Bronchial epithelial cell (primary cell): ENCODE measurements at regions not wholly inside any gene's neighbourhood (a gene's known extent, or its start where the extent isn't known, plus 50 kb on each side); places are given as distances from the start of the nearest gene placed in this dataset.

Experiments
- DNase-seq: peaks from one replicate; pipeline ENCODE4 v3.0.0-alpha.2; 2010; ENCODE audit warnings: low read depth
- FAIRE-seq: peaks from 2 replicates; lab custom pipeline; 2011; peaks lifted over from hg19 to GRCh38; lab: Jason Lieb, UNC
- H3K27me3 ChIP-seq: 2 replicates; pipeline ENCODE4 v1.5.1; 2011; ENCODE audit warnings: low read length; ENCODE audit not compliant: control insufficient read depth, insufficient read depth
- H3K36me3 ChIP-seq: 2 replicates; pipeline ENCODE4 v1.5.1; 2011; ENCODE audit warnings: low read length; ENCODE audit not compliant: control insufficient read depth, insufficient read depth
- H3K4me3 ChIP-seq: 2 replicates; pipeline ENCODE4 v1.5.1; 2011; ENCODE audit warnings: mild to moderate bottlenecking, low read depth, low read length, control low read depth
- TF ChIP-seq, protein P1 (sequence below): IDR thresholded peaks from 2 replicates; pipeline ENCODE4 v1.5.1; 2011; ENCODE audit warnings: mild to moderate bottlenecking, moderate library complexity, low read length, control low read depth, inconsistent platforms; ENCODE audit not compliant: insufficient read depth, severe bottlenecking

DNA sequence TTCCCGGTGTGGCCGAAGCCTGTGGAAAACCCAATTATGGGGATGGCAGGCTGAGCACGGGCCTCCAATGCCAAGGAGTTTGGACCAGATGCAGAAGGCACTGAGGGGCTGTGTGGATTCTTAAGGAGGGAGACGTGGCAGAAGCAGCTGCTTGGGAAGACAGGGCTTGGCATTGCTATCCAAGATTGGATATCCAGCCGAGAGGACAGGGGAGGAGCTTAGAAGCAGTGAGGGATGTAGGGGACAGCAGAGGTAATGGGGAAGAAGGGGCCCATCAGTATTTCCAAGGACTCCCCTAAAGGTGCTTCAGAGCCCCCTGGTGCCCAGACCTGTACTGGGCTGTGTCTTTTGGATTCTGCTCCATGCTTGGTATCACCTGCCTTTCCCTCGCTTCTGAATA is 112.8 kb upstream of the TLE3 start:
- DNase-seq (no peak), FAIRE-seq (no peak)
- no peaks in the 10 kb centered on the region for H3K36me3 ChIP-seq

DNA sequence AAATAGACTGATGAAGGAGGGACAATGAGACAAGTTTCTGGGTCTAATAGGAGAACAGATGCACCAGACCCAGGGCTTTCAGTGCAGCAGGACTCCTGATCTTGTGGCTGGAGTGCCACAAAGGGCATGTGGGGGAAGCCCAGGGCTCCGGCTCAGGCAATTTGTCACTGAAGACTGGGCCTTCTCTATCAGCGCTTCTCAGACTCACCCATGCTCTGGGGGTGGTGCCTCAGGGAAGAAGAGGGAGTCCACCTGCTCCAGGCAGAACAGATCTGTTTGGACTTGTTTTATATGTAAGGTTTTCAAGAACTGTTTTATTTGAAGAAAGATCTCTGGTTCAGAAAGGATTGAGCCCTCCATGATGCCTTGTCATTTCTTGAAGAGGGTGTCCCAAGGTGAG is 112.4 kb upstream of the TLE3 start:
- H3K4me3 ChIP-seq, result no peak overlapping the region
- peaks cover 10% of the 10 kb centered on the region for H3K27me3 ChIP-seq
- TF ChIP-seq, protein P1, sequence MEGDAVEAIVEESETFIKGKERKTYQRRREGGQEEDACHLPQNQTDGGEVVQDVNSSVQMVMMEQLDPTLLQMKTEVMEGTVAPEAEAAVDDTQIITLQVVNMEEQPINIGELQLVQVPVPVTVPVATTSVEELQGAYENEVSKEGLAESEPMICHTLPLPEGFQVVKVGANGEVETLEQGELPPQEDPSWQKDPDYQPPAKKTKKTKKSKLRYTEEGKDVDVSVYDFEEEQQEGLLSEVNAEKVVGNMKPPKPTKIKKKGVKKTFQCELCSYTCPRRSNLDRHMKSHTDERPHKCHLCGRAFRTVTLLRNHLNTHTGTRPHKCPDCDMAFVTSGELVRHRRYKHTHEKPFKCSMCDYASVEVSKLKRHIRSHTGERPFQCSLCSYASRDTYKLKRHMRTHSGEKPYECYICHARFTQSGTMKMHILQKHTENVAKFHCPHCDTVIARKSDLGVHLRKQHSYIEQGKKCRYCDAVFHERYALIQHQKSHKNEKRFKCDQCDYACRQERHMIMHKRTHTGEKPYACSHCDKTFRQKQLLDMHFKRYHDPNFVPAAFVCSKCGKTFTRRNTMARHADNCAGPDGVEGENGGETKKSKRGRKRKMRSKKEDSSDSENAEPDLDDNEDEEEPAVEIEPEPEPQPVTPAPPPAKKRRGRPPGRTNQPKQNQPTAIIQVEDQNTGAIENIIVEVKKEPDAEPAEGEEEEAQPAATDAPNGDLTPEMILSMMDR, result no peak
- H3K36me3 ChIP-seq, result no peaks in the 10 kb centered on the region
- peak; percentile 81 for FAIRE-seq
- no peak for DNase-seq

More for the DNA sequence above, 112.8 kb upstream of the TLE3 start:
- Histone ChIP-seq H3K27me3 (peaks cover 10% of the 10 kb centered on the region), H3K4me3 (no peak overlapping the region)
- TF ChIP-seq, protein P1, result no peak

DNA sequence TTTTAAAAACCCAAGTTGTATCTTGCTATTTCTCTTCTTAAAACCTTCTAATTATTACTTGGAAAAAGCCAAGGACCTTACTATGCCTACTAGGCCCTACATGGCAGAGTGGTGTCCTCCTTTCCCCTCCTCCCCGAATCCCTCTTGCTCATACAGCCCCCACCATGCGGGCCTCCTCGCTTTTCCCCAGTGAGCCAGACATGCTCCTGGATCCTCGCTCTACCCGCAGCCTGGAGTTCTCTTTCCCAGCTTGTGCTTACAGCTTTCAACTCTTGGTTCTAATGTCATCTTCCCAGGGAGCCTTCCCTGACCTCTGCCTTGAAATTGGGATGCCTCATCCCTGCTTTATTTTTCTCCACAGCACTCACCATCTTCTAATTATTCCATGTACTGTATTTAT is 111.8 kb upstream of the TLE3 start:
- FAIRE-seq (no peak), DNase-seq (no peak)
- Histone ChIP-seq H3K4me3 (no peak overlapping the region), H3K36me3 (no peaks in the 10 kb centered on the region), H3K27me3 (peaks cover 10% of the 10 kb centered on the region)
- TF ChIP-seq, protein P1, result no peak

DNA sequence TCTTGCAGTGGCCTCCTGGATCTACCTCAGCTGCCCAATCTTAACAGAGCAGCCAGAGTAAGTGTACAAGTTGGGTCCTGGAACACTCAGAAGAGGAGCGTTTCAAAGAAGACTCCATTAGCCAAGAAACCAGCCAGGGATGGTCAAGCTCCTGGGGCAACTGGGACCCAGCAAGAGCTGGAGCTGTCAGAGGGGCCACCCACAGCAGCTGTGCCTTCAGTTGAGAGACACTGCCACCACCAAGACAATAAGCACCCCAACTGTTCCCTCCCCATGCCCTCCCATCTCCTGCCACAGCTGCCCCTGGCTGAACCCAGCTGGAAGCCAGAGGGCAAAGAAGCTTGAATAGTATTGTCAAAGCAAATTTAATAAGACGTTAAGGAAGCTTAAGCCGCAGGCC is 110.6 kb upstream of the TLE3 start:
- FAIRE-seq (no peak), DNase-seq (no peak)
- H3K27me3 ChIP-seq, result peaks cover 10% of the 10 kb centered on the region
- TF ChIP-seq, protein P1, result no peak
- H3K4me3 ChIP-seq, result no peak overlapping the region
- H3K36me3 ChIP-seq, result no peaks in the 10 kb centered on the region

- TF ChIP-seq, protein P1, result no peak
- FAIRE-seq (no peak), DNase-seq (no peak)
- Histone ChIP-seq H3K4me3 (no peak overlapping the region), H3K36me3 (no peaks in the 10 kb centered on the region), H3K27me3 (no peaks in the 10 kb centered on the region)
These were observed 109.0 kb upstream of the TLE3 start for GRCh38 chr15:70206668-70207067.

DNA sequence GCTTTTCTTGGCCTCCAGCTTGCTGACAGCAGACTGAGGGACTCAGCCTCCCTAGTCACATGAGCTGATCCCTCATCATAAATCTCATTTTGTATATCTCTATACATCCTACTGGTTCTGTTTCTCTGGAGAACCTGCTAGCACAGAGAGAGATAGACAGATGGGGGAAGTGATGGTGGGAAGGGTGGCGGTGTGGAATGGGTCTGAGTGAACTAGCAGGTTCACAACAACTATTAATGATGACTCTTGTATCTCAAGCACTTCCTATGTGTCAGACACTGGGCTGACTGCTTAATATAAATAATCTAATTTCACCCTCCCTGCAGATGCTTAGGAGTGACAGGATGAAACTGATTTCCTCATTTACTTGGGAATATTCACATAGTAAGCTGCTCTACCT is 106.9 kb upstream of the TLE3 start:
- Histone ChIP-seq H3K4me3 (no peak overlapping the region), H3K27me3 (no peaks in the 10 kb centered on the region), H3K36me3 (no peaks in the 10 kb centered on the region)
- TF ChIP-seq, protein P1, result no peak
- FAIRE-seq (no peak), DNase-seq (no peak)
